ENCODE measurements at regions not wholly inside any gene's neighbourhood (a gene's known extent, or its start where the extent isn't known, plus 50 kb on each side); places are given as distances from the start of the nearest gene placed in this dataset.
"Not testable (repeated sequence)": the region's sequence is repeated elsewhere in the genome, so short reads cannot be mapped to it uniquely, and the experiment has no call there.

- no peak for DNase-seq (ENCODE audit: low read depth, low spot score)
Observed at GRCh38 chr15:39025881-39026280, 461.3 kb upstream of the RASGRP1 start.

GRCh38 chr15:39028069-39028468, 463.5 kb upstream of the RASGRP1 start:
- no peak for DNase-seq (ENCODE audit: low read depth, low spot score)

GRCh38 chr15:39029741-39030140, 465.1 kb upstream of the RASGRP1 start:
- no peak for DNase-seq (ENCODE audit: low read depth, low spot score)

GRCh38 chr15:39030291-39031070, 465.9 kb upstream of the RASGRP1 start:
- DNase-seq (ENCODE audit: low read depth, low spot score), result no peak

DNA sequence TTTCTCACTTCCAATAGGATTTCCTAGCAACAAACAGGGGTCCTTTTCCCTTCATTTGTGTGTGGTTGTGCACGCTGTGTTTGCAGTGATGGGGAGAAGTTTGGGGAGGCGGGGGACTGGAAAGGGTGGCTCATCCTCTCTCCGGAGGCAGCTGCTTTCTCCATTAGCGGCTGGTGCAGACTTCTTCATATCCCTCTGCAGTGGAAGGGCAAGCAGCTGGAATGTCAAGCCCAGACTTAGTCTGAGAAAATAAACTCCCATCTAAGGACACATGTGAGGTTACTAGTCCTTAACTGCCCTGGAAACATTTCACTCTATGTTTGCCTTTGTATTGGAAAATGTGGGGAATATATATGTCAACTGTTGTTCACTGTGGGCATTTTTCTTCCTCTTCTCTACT, 467.0 kb upstream of the RASGRP1 start:
- DNase-seq (ENCODE audit: low read depth, low spot score), result no peak

- no peak for DNase-seq (ENCODE audit: low read depth, low spot score)
Observed at GRCh38 chr15:39034816-39035215, 470.2 kb upstream of the RASGRP1 start.

DNA sequence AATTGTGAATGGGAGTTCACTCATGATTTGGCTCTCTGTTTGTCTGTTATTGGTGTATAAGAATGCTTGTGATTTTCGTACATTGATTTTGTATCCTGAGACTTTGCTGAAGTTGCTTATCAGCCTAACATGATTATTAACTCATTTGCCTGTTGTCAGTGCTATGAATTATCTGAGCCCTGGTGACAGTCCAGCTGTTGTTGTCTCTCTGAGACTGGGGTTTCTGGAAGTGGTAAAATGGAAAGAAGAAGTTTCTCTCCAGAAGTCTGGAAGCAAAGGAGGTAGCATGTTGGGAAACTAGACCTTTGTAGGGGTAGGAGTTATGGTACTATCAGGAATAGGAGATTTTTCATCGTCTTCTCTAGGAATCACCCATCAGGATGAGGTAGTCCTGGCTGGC, 473.0 kb upstream of the RASGRP1 start:
- DNase-seq (ENCODE audit: low read depth, low spot score), result not testable (repeated sequence)

GRCh38 chr15:39040861-39041260, 476.2 kb upstream of the RASGRP1 start:
- DNase-seq (ENCODE audit: low read depth, low spot score), result no peak

DNA sequence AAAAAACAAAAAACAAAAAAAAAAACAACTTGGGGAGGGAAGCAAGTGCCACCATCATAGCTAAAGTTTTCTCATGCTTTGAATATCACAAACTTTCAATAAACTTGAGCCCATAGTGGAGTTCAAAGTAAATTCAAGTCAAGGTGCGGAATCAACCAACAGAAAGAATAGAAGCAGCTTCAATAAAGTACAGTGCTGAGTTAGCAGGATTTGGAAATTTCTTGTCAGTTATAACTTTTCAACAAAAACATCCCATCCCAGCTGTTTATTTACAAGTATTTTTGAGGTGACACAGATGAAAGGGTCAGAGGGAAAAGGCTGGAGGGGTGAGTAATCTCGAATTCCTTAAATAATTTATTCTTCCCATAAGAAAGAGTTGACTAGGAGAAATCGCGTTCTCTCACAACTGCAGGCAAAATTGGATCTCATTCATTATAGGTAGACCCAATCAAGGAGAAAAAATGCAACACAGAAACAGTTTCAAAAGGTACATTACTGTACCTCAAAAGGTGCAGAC, 477.4 kb upstream of the RASGRP1 start:
- DNase-seq (ENCODE audit: low read depth, low spot score), result no peak

DNA sequence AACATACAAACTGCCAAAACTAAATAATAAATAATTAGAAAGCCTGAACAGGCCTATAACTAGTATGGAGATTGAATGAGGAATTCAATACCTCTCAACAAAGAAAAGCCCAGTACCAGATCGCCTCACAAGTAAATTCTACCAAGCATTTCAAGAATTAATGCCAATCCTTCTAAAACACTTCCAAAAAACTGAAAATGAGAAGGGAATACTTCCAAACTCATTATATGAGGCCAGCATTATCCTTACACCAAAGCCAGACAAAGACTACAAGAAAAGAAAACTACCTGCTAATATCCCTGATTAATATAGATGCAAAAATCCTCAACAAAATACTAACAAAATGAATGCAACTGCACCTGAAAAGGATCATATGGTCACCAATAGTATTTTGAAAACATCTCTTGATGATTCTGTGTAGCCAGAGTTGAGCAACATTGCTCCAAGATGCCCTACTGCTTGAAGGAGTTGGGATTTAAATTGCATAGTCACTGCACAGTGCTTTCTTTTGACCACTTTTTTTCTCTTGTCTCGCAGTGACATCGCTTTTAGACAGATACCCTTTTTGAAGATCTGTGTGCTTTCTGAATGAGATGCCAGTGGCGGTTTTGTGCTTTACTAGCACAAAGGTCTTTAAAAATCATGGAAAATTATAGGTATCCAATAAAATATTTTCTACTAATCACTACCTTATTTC, 487.2 kb upstream of the RASGRP1 start:
- DNase-seq (ENCODE audit: low read depth, low spot score), result no peak

DNA sequence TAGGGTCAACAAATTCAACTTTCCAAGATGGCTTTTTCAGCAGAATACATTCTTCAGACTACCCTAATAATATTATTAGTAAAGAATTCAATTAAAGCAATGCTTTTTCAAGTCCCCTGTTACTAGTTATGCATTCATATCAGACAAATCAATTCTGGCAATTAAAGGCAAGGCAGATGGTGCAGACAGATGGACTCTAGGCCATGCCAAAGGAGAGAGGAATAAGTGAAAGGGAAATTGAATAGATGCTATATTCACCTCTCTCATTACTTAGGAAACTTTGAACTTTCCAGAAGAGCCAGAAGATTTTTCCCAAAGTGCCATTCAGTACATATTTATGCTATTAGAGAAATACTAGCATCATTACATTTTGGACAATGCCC, 487.7 kb upstream of the RASGRP1 start:
- DNase-seq (ENCODE audit: low read depth, low spot score), result no peak

DNA sequence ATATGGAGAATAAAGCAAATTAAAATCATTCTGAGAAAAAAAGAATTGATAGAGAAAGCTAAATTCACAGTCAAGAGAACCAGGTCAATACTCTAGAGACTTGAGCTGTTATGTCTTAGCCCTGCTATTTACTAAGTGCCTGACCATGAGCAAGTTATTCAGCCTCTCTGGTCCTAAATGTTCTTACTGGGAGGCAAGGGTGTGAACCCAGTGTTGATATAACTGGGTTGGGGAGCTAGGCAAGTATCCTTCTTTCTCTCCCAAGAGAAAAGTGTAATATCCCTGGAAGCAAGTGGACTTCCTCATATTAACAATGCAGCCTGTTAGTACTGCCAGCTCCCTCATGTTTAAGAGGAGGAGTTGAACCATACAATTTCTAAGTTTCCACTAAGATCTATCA, 488.9 kb upstream of the RASGRP1 start:
- no peak for DNase-seq (ENCODE audit: low read depth, low spot score)

DNA sequence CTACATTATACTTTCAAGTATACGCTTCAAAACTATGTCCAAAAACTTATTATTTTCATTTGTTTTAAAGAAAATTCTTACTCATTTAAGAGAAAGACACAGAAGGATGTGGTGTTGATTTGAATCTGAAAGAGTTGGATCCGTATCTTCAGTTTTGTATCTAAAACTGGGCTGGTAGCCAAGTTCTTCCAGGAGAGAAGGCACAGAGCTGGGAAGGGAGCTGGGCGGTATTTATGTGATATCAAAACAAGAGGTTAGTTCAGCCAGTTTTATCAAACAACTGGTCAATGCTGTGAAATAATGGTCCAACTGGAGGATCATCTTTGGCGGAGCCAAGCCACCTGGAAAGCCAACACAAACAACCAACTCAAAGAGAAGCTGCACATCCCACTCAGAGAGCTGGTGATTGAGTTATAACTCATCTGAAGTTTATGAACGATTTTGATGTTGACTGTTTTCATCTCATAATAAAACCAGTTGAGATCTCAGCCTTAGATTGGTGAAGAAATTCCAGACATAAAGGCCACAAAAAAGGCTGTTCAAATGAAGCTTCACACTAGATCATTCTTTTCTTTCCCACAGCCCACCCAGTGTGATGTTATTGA, 489.6 kb upstream of the RASGRP1 start:
- DNase-seq (ENCODE audit: low read depth, low spot score), result no peak

GRCh38 chr15:39056357-39056756, 491.7 kb upstream of the RASGRP1 start:
- no peak for DNase-seq (ENCODE audit: low read depth, low spot score)

DNA sequence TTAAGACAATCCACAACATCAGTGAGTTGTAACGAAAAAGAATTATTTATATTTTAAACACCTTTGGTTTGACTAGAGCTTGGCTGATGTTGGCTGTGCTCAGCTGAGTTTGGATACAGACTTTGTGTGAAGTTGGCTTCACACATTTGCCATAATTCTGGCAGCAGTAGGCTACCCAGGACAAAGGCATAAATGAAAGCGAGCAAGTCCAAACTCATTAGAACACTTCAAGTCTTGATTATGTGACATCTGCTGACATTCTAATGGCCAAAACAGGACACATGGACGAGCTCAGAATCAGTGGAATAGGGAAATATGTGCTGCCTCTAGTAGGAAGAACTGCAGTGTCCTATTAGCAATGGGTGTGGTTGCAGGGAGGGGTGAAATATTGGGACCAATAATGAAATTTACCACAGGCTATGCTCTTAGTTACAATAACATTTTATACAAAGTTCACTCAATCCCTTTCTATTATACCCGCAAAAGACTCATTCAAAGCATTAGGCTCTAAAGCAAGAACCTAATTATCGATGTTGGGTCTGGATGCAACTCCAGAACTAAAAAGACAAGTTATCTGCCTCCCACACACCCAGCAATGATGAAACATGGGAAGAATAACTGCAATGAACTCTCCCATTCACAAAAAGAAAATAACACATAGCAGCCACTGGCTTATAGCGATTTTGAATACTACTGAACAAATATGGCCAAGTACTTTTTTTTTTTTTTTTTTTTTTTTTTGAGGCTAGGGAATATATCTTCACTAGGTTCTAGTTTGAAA, 493.9 kb upstream of the RASGRP1 start:
- no peak for DNase-seq (ENCODE audit: low read depth, low spot score)

DNA sequence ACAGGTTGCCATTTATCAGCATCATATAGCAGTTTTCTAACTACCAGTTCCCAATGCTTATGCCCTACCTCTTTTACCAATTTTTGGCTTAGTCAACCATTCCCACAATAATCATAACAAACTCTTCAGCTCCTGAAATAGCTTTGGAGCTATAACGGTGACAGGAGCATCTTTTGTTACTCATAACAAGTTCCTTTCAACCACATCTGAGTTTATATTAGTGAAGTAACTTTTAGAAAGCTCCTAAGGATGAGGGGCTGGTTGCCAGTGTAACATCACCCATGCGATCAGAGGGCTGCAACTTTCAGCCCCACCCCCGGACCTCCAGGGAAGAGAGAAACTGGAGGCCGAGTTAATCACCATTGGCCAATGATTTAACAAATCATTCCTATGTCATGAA, 495.3 kb upstream of the RASGRP1 start:
- DNase-seq (ENCODE audit: low read depth, low spot score), result no peak

DNA sequence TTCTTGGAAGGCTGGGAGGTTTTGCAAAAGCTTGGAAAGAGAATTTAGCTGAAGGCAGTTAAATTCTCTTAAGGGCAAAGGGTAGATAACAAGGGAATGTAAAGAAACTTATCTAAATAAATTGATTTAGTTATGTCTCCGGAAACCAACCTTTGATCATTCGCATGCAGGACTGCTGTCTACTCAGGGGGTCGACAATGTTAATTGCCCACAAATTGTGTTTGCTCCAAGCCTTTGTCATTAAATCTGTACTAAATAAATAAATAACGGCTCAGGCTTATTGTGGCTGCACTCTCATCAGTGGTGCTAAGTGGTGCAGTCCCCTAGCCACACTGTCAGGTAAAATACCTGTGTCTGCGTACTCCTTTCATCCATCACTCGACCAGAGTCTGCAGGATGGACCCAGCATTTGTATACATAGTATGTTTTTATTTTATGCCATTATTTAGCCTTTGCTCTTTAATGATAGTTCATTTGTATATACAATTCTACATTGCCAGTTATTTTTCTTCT, 497.4 kb upstream of the RASGRP1 start:
- DNase-seq (ENCODE audit: low read depth, low spot score), result no peak

DNA sequence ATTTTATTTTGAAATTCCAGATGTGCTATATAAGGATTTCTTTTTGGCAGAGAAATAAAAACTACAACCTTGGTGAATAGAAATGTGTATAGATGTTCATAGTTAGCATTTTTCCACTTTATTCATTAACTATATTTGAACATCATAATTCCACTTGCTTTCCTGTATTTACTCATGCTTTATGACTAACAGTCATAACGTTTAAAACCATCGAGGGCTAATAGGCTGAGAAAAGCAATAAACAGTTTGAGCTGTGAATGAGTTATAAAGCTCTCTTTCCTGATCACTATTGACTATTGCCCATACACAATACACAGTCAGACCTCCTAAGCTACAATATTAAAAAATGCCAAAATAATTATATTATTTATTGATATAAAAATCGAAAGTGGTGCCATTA, 502.1 kb upstream of the RASGRP1 start:
- no peak for DNase-seq (ENCODE audit: low read depth, low spot score)

DNA sequence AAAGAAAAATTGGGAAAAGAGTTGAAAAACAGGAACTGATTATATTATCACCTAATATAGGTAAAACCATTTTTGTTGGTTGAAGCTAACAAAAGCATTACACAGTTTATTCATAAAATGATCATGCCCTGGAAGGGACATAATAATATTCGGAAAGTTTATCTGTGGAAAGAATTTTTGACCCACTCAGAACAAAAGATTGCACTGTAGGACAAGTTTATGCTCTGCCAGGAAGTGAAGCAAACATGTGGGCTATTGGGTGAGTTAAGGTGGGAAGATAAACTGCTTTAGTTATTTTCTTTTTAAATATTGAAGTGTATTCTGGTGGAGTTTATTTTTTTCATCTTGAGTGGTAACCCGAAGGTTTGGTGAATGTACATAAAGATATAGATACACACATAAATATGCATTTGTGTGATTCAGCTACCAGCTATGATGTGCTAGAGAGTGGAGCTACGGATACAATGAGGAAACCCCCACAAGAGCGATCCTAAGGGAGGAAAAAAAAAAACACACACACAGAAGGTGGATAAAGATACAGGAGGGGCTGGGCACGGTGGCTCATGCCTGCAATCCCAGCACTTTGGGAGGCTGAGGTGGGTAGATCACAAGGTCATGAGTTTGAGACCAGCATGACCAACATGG, 506.4 kb upstream of the THBS1 start:
- DNase-seq (ENCODE audit: low read depth, low spot score), result no peak

GRCh38 chr15:39075311-39075710, 505.6 kb upstream of the THBS1 start:
- no peak for DNase-seq (ENCODE audit: low read depth, low spot score)

DNA sequence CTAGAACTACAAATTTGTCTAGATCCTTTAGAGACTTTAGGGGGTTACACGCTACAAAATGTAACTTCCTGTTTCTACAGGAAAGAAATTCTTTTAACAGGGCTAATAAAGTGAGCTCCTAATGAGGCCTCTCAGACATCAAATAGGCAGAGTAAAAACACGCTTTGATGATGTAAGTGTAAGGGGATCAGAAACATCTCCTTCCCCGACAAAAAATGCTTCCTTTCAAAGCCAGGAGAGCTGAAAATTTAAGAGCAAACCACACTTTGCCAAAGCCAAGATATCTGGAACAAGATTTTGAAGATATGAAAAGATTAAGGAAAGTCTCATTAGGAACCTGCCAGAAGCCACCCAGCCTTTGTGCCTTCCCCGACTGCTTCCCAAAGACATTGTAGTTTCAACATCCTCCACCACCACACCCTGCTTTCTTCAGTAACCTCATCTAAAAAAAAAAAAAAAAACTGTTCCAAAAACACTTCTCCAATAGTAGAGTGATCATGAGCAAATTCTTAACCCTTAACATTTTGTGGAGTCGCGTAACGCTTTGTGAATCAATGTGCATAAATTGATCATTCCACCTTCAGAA, 505.0 kb upstream of the THBS1 start:
- DNase-seq (ENCODE audit: low read depth, low spot score), result no peak

Measured in iPS DF 19.7 (cell line).